Uterus (tissue), 3 donors: ENCODE measurements at regions not wholly inside any gene's neighbourhood (a gene's known extent, or its start where the extent isn't known, plus 50 kb on each side); places are given as distances from the start of the nearest gene placed in this dataset.
"Not testable (repeated sequence)": the region's sequence is repeated elsewhere in the genome, so short reads cannot be mapped to it uniquely, and the experiment has no call there.

Experiments used
- DNase-seq, 2 donors: peaks; one replicate each; pipeline ENCODE4 v3.0.0-alpha.2; 2019 to 2020
- H3K27ac ChIP-seq, 2 donors: fragments of 200-600 bp; sonication (generic); 1 replicate in 1 of 2; 2 replicates in 1 of 2; pipeline ENCODE4 v1.5.1; 2016 to 2018
- H3K27me3 ChIP-seq, 2 donors: fragments of 200-600 bp; sonication (generic); one replicate each; pipeline ENCODE4 v1.5.1; 2018 to 2019; ENCODE audit warnings: control low read depth in 1 of 2
- H3K36me3 ChIP-seq, 2 donors: fragments of 200-600 bp; sonication (generic); one replicate each; pipeline ENCODE4 v1.5.1; 2019; ENCODE audit warnings: control low read depth in 1 of 2
- H3K4me1 ChIP-seq, 2 donors: fragments of 200-600 bp; sonication (generic); one replicate each; pipeline ENCODE4 v1.5.1; 2018 to 2019; ENCODE audit warnings: control low read depth in 1 of 2
- H3K4me3 ChIP-seq, 2 donors: fragments of 200-600 bp; sonication (generic); 1 replicate in 1 of 2; 2 replicates in 1 of 2; pipeline ENCODE4 v1.5.1; 2018 to 2019; ENCODE audit warnings: mild to moderate bottlenecking in 1 of 2
- H3K9me3 ChIP-seq, 2 donors: fragments of 200-600 bp; sonication (generic); one replicate each; pipeline ENCODE4 v1.5.1; 2019; ENCODE audit warnings: control low read depth in 1 of 2
- CTCF ChIP-seq, 4 experiments: fragments of 200-600 bp in 2 of 4; fragments of 450-650 bp in 2 of 4; sonication (generic) in 2 of 4; IDR thresholded peaks; one replicate each; pipeline ENCODE4 v1.5.1; 2016 to 2019; ENCODE audit warnings: antibody characterized with exemption in 4 of 4, mild to moderate bottlenecking in 2 of 4, moderate library complexity in 1 of 4
- POLR2A ChIP-seq, 2 donors: fragments of 450-650 bp; IDR thresholded peaks; one replicate each; pipeline ENCODE4 v1.6.1; 2016; ENCODE audit warnings: antibody characterized with exemption in 2 of 2, mild to moderate bottlenecking in 1 of 2, moderate library complexity in 1 of 2
- intact Hi-C: fragments of 100-400 bp; cut with DNase I; formaldehyde crosslinking; loops from one replicate; pipeline ENCODE4 v1.15.1; 2023; ENCODE audit warnings: low total_unique reads
- donor health status: DM: yes; HTN: yes; CAD: no.

- Histone ChIP-seq H3K36me3 (no peaks in the 10 kb centered on the region), H3K27ac (no peak overlapping the region), H3K4me1 (no peaks in the 10 kb centered on the region), H3K27me3 (no peaks in the 10 kb centered on the region), H3K4me3 (no peak overlapping the region), H3K9me3 (no peaks in the 10 kb centered on the region)
- intact Hi-C loops = no loop called here
- TF ChIP-seq CTCF (IDR thresholded peaks at IDR 0.05) (no peak), POLR2A (IDR thresholded peaks at IDR 0.05) (no peak)
- no peak for DNase-seq
These were observed 71.5 kb upstream of the SLC13A1 start for GRCh38 chr7:123271231-123271630.

DNA sequence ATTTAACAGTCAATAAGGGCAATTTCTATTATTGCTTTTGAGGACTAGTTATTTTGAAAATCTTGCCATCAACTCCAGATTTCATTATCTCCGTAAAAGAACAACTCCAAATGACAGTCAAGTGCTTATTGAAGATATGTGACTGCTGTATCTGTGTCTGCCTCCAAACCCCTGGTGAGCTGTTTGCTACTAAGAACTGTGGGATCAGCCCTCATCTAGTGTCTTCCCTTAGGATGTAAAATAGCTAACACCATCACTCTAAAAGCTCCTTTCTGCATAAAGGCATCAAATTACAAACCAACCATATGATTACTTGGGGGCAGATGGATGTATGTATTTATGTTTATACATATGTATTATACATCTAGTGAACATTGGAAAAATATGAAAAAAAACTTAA, 70.8 kb upstream of the SLC13A1 start:
- H3K36me3 ChIP-seq = no peaks in the 10 kb centered on the region
- intact Hi-C loops = no loop called here
- no peaks in the 10 kb centered on the region for H3K4me1 ChIP-seq
- TF ChIP-seq CTCF (IDR thresholded peaks at IDR 0.05) (no peak), POLR2A (IDR thresholded peaks at IDR 0.05) (no peak)
- DNase-seq = no peak
- no peaks in the 10 kb centered on the region for H3K9me3 ChIP-seq
- no peaks in the 10 kb centered on the region for H3K27me3 ChIP-seq
- H3K4me3 ChIP-seq = no peak overlapping the region
- H3K27ac ChIP-seq = no peak overlapping the region

DNA sequence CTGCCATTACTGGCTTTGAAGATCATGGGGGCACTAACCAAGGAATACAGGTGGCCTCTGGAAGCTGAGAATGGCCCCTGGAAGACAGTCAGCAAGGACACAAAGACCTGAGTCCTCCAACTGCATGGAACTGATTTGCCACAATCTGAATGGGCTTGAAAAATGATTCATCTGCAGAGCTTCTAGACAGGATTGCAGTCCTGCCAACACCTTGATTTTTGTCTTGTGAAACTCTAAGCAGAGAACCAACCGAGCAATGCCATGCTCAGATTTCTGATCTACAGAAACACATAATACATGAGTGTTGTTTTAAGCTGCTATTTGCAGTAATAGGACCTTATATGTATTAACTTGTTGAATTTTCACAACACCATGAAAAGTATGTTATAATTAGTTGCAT, 66.1 kb upstream of the SLC13A1 start:
- no peak overlapping the region for H3K4me3 ChIP-seq
- no peak for DNase-seq
- H3K27ac ChIP-seq = no peak overlapping the region
- H3K36me3 ChIP-seq = no peaks in the 10 kb centered on the region
- H3K4me1 ChIP-seq = no peaks in the 10 kb centered on the region
- H3K27me3 ChIP-seq = no peaks in the 10 kb centered on the region
- TF ChIP-seq POLR2A (IDR thresholded peaks at IDR 0.05) (no peak), CTCF (IDR thresholded peaks at IDR 0.05) (no peak)
- intact Hi-C loops = no loop called here
- no peaks in the 10 kb centered on the region for H3K9me3 ChIP-seq

DNA sequence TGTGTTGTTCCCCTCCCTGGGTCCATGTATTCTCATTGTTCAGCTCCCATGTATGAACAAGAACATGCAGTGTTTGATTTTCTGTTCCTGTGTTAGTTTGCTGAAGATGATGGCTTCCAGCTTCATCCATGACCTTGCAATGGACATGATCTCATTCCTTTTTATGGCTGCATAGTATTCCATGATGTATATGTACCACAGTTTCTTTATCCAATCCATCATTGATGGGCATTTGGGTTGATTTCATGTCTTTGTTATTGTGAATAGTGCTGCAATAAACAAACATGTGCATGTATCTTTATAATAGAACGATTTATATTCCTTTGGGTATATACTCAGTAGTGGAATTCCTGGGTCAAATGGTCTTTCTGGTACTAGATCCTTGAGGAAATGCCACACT, 65.1 kb upstream of the SLC13A1 start:
- H3K9me3 ChIP-seq, intact Hi-C loops, H3K27me3 ChIP-seq, H3K4me1 ChIP-seq, DNase-seq, H3K36me3 ChIP-seq, H3K4me3 ChIP-seq, H3K27ac ChIP-seq: not testable (repeated sequence)

DNA sequence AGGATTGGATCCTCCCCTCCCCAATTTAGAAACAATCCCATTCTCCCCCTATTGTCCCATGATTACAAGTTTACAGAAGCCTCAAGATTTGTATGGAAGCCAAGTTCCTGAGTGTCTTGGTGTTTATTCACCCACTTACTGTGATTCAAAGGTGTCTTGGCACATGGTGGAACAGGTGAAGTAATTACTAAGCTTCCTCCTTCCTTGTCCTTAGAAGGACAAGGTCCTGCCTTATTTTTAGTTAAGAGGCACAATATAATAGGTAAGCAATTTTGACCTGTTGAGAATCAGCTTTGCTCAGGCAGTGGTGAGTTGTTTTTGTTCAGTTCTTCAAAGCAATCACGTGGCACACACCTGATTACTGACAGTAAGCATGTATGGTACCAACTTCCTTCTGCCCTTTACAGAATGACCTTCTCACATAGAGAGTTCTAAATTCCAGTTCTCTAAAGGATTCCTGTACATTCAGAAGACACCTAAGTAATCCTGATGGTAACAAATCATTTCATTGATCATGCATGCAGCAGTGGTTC, 60.7 kb upstream of the SLC13A1 start:
- Histone ChIP-seq H3K4me1 (no peaks in the 10 kb centered on the region), H3K4me3 (no peak overlapping the region), H3K9me3 (no peaks in the 10 kb centered on the region), H3K27me3 (no peaks in the 10 kb centered on the region), H3K36me3 (no peaks in the 10 kb centered on the region), H3K27ac (no peak overlapping the region)
- intact Hi-C loops = no loop called here
- no peak for TF ChIP-seq CTCF (IDR thresholded peaks at IDR 0.05)
- TF ChIP-seq POLR2A (IDR thresholded peaks at IDR 0.05) = no peak
- no peak for DNase-seq

- no peak for DNase-seq
- no peak overlapping the region for H3K4me3 ChIP-seq
- H3K27me3 ChIP-seq = no peaks in the 10 kb centered on the region
- H3K36me3 ChIP-seq = no peaks in the 10 kb centered on the region
- H3K4me1 ChIP-seq = no peaks in the 10 kb centered on the region
- no peak overlapping the region for H3K27ac ChIP-seq
- intact Hi-C loops = no loop called here
- TF ChIP-seq CTCF (IDR thresholded peaks at IDR 0.05) (no peak), POLR2A (IDR thresholded peaks at IDR 0.05) (no peak)
- no peaks in the 10 kb centered on the region for H3K9me3 ChIP-seq
These were observed 60.0 kb upstream of the SLC13A1 start for GRCh38 chr7:123259759-123260158.
